Uterus (tissue), 2 donors: ENCODE measurements at regions not wholly inside any gene's neighbourhood (a gene's known extent, or its start where the extent isn't known, plus 50 kb on each side); places are given as distances from the start of the nearest gene placed in this dataset.
"Not testable (repeated sequence)": the region's sequence is repeated elsewhere in the genome, so short reads cannot be mapped to it uniquely, and the experiment has no call there.

ENCODE experiments used
- CTCF ChIP-seq, 4 experiments: fragments of 200-600 bp in 2 of 4; fragments of 450-650 bp in 2 of 4; sonication (generic) in 2 of 4; IDR thresholded peaks; one replicate each; pipeline ENCODE4 v1.5.1; 2016 to 2019; ENCODE audit warnings: antibody characterized with exemption in 4 of 4, mild to moderate bottlenecking in 2 of 4, moderate library complexity in 1 of 4
- POLR2A ChIP-seq, 2 donors: fragments of 450-650 bp; IDR thresholded peaks; one replicate each; pipeline ENCODE4 v1.6.1; 2016; ENCODE audit warnings: antibody characterized with exemption in 2 of 2, mild to moderate bottlenecking in 1 of 2, moderate library complexity in 1 of 2

GRCh38 chr16:88201611-88202010, 181.1 kb upstream of the ZNF469 start:
- TF ChIP-seq POLR2A, CTCF (IDR thresholded peaks at IDR 0.05): not testable (repeated sequence)
